ENCODE measurements at regions not wholly inside any gene's neighbourhood (a gene's known extent, or its start where the extent isn't known, plus 50 kb on each side); places are given as distances from the start of the nearest gene placed in this dataset.

GRCh38 chr14:71725922-71726579, 206.2 kb upstream of the RGS6 start:
- H3K4ac ChIP-seq (ENCODE audit: low read depth, low read length), result no peak overlapping the region
- no peak overlapping the region for H2BK12ac ChIP-seq (ENCODE audit: low read length)
- no peak overlapping the region for H3K18ac ChIP-seq (ENCODE audit: low read length)
- peaks cover 16 to 23% of the 10 kb centered on the region in 2 experiments for H3K36me3 ChIP-seq (ENCODE audit: control insufficient read depth in 1 of 2, insufficient read depth in 2 of 2, low read length in 2 of 2)
- H3K27me3 ChIP-seq (ENCODE audit: insufficient read depth, low read length), result no peaks in the 10 kb centered on the region
- H4K12ac ChIP-seq (ENCODE audit: low read depth, low read length), result no peak overlapping the region
- peak in 1 of 2 donors; percentile 74 for DNase-seq
- H3K27ac ChIP-seq (ENCODE audit: low read depth, low read length), result no peak overlapping the region
- H3K9me3 ChIP-seq (ENCODE audit: insufficient read depth, low read depth, low read length), result peaks cover 2% of the 10 kb centered on the region
- no peak overlapping the region for H3K14ac ChIP-seq (ENCODE audit: low read length)
- no CpG with 5 or more reads among the region's 7 CpGs for WGBS (ENCODE audit: extremely low coverage, insufficient coverage, insufficient read length)
- H3K4me1 ChIP-seq (ENCODE audit: control insufficient read depth in 1 of 2, insufficient read depth in 2 of 2, low read length in 2 of 2), result peaks cover 6 to 15% of the 10 kb centered on the region in 2 experiments
- H3K4me3 ChIP-seq (ENCODE audit: low read depth, low read length), result no peak overlapping the region
- no peak overlapping the region for H2BK5ac ChIP-seq (ENCODE audit: low read depth, low read length, poor library complexity)
- H2AK5ac ChIP-seq (ENCODE audit: low read length), result no peak overlapping the region
- H3K9ac ChIP-seq (ENCODE audit: low read length), result no peak overlapping the region
- no peak overlapping the region for H4K8ac ChIP-seq (ENCODE audit: low read depth, low read length)
- H3K79me1 ChIP-seq (ENCODE audit: low read length), result no peaks in the 10 kb centered on the region
- no peak overlapping the region for H2BK120ac ChIP-seq (ENCODE audit: insufficient read depth, low read length, poor library complexity)
- no peak overlapping the region for H4K91ac ChIP-seq (ENCODE audit: low read depth, low read length)
- H3K23ac ChIP-seq (ENCODE audit: low read length), result no peak overlapping the region
- H2AFZ ChIP-seq (ENCODE audit: insufficient read depth, low read length, poor library complexity), result no peak overlapping the region
- H3K79me2 ChIP-seq (ENCODE audit: control insufficient read depth, insufficient read depth, low read length, poor library complexity), result no peaks in the 10 kb centered on the region
- no peak overlapping the region for H3K4me2 ChIP-seq (ENCODE audit: low read length)

GRCh38 chr14:71726580-71727021, 205.6 kb upstream of the RGS6 start:
- no peak overlapping the region for H3K4me2 ChIP-seq (ENCODE audit: low read length)
- no peak overlapping the region for H3K23ac ChIP-seq (ENCODE audit: low read length)
- H3K27ac ChIP-seq (ENCODE audit: low read depth, low read length), result no peak overlapping the region
- H3K79me2 ChIP-seq (ENCODE audit: control insufficient read depth, insufficient read depth, low read length, poor library complexity), result no peaks in the 10 kb centered on the region
- H3K4ac ChIP-seq (ENCODE audit: low read depth, low read length), result no peak overlapping the region
- no peak overlapping the region for H2BK12ac ChIP-seq (ENCODE audit: low read length)
- no peak overlapping the region for H3K9ac ChIP-seq (ENCODE audit: low read length)
- H3K79me1 ChIP-seq (ENCODE audit: low read length), result no peaks in the 10 kb centered on the region
- no peak overlapping the region for H2BK120ac ChIP-seq (ENCODE audit: insufficient read depth, low read length, poor library complexity)
- H3K9me3 ChIP-seq (ENCODE audit: insufficient read depth, low read depth, low read length), result peaks cover 2% of the 10 kb centered on the region
- H3K14ac ChIP-seq (ENCODE audit: low read length), result no peak overlapping the region
- no peak overlapping the region for H4K91ac ChIP-seq (ENCODE audit: low read depth, low read length)
- H2AFZ ChIP-seq (ENCODE audit: insufficient read depth, low read length, poor library complexity), result no peak overlapping the region
- DNase-seq, result no peak
- H3K4me1 ChIP-seq (ENCODE audit: control insufficient read depth in 1 of 2, insufficient read depth in 2 of 2, low read length in 2 of 2), result peaks cover 3 to 15% of the 10 kb centered on the region in 2 experiments
- H4K12ac ChIP-seq (ENCODE audit: low read depth, low read length), result no peak overlapping the region
- H4K8ac ChIP-seq (ENCODE audit: low read depth, low read length), result no peak overlapping the region
- no peak overlapping the region for H3K4me3 ChIP-seq (ENCODE audit: low read depth, low read length)
- H2AK5ac ChIP-seq (ENCODE audit: low read length), result no peak overlapping the region
- no peak overlapping the region for H3K18ac ChIP-seq (ENCODE audit: low read length)
- peaks cover 16 to 23% of the 10 kb centered on the region in 2 experiments for H3K36me3 ChIP-seq (ENCODE audit: control insufficient read depth in 1 of 2, insufficient read depth in 2 of 2, low read length in 2 of 2)
- WGBS (ENCODE audit: extremely low coverage, insufficient coverage, insufficient read length), result no CpG with 5 or more reads among the region's 3 CpGs
- no peak overlapping the region for H2BK5ac ChIP-seq (ENCODE audit: low read depth, low read length, poor library complexity)
- H3K27me3 ChIP-seq (ENCODE audit: insufficient read depth, low read length), result no peaks in the 10 kb centered on the region

GRCh38 chr14:71728386-71728785, 203.8 kb upstream of the RGS6 start:
- H2AK5ac ChIP-seq (ENCODE audit: low read length), result no peak overlapping the region
- no peak overlapping the region for H2BK5ac ChIP-seq (ENCODE audit: low read depth, low read length, poor library complexity)
- H3K4me1 ChIP-seq (ENCODE audit: control insufficient read depth in 1 of 2, insufficient read depth in 2 of 2, low read length in 2 of 2), result peaks cover 2 to 16% of the 10 kb centered on the region in 2 experiments
- H3K4me3 ChIP-seq (ENCODE audit: low read depth, low read length), result no peak overlapping the region
- no peak overlapping the region for H4K12ac ChIP-seq (ENCODE audit: low read depth, low read length)
- H3K23ac ChIP-seq (ENCODE audit: low read length), result no peak overlapping the region
- no peak for DNase-seq
- no peak overlapping the region for H3K4ac ChIP-seq (ENCODE audit: low read depth, low read length)
- WGBS (ENCODE audit: extremely low coverage, insufficient coverage, insufficient read length), result no CpG with 5 or more reads among the region's 3 CpGs
- H2BK120ac ChIP-seq (ENCODE audit: insufficient read depth, low read length, poor library complexity), result no peak overlapping the region
- H3K36me3 ChIP-seq (ENCODE audit: control insufficient read depth in 1 of 2, insufficient read depth in 2 of 2, low read length in 2 of 2), result peaks cover 17 to 24% of the 10 kb centered on the region in 2 experiments
- H3K18ac ChIP-seq (ENCODE audit: low read length), result no peak overlapping the region
- H4K8ac ChIP-seq (ENCODE audit: low read depth, low read length), result no peak overlapping the region
- peaks cover 2% of the 10 kb centered on the region for H3K9me3 ChIP-seq (ENCODE audit: insufficient read depth, low read depth, low read length)
- no peak overlapping the region for H3K9ac ChIP-seq (ENCODE audit: low read length)
- H3K79me1 ChIP-seq (ENCODE audit: low read length), result no peaks in the 10 kb centered on the region
- H4K91ac ChIP-seq (ENCODE audit: low read depth, low read length), result no peak overlapping the region
- H2BK12ac ChIP-seq (ENCODE audit: low read length), result no peak overlapping the region
- no peak overlapping the region for H3K27ac ChIP-seq (ENCODE audit: low read depth, low read length)
- no peak overlapping the region for H3K14ac ChIP-seq (ENCODE audit: low read length)
- no peak overlapping the region for H2AFZ ChIP-seq (ENCODE audit: insufficient read depth, low read length, poor library complexity)
- H3K27me3 ChIP-seq (ENCODE audit: insufficient read depth, low read length), result no peaks in the 10 kb centered on the region
- no peaks in the 10 kb centered on the region for H3K79me2 ChIP-seq (ENCODE audit: control insufficient read depth, insufficient read depth, low read length, poor library complexity)
- H3K4me2 ChIP-seq (ENCODE audit: low read length), result no peak overlapping the region

- Histone ChIP-seq H2BK5ac (ENCODE audit: low read depth, low read length, poor library complexity) (no peak overlapping the region), H3K23ac (ENCODE audit: low read length) (no peak overlapping the region), H2AK5ac (ENCODE audit: low read length) (no peak overlapping the region), H3K27me3 (ENCODE audit: insufficient read depth, low read length) (no peaks in the 10 kb centered on the region), H3K14ac (ENCODE audit: low read length) (no peak overlapping the region), H4K8ac (ENCODE audit: low read depth, low read length) (no peak overlapping the region), H3K79me2 (ENCODE audit: control insufficient read depth, insufficient read depth, low read length, poor library complexity) (no peaks in the 10 kb centered on the region), H3K4me2 (ENCODE audit: low read length) (no peak overlapping the region), H3K79me1 (ENCODE audit: low read length) (peaks cover 4% of the 10 kb centered on the region), H2AFZ (ENCODE audit: insufficient read depth, low read length, poor library complexity) (no peak overlapping the region), H3K4me3 (ENCODE audit: low read depth, low read length) (no peak overlapping the region), H3K18ac (ENCODE audit: low read length) (no peak overlapping the region), H2BK12ac (ENCODE audit: low read length) (no peak overlapping the region), H3K36me3 (ENCODE audit: control insufficient read depth in 1 of 2, insufficient read depth in 2 of 2, low read length in 2 of 2) (peaks cover 20 to 29% of the 10 kb centered on the region in 2 experiments), H3K9ac (ENCODE audit: low read length) (no peak overlapping the region), H2BK120ac (ENCODE audit: insufficient read depth, low read length, poor library complexity) (no peak overlapping the region), H4K12ac (ENCODE audit: low read depth, low read length) (no peak overlapping the region), H3K27ac (ENCODE audit: low read depth, low read length) (no peak overlapping the region), H3K4me1 (ENCODE audit: control insufficient read depth in 1 of 2, insufficient read depth in 2 of 2, low read length in 2 of 2) (peaks cover 5 to 19% of the 10 kb centered on the region in 2 experiments), H4K91ac (ENCODE audit: low read depth, low read length) (no peak overlapping the region), H3K9me3 (ENCODE audit: insufficient read depth, low read depth, low read length) (peaks cover 2% of the 10 kb centered on the region), H3K4ac (ENCODE audit: low read depth, low read length) (no peak overlapping the region)
- WGBS (ENCODE audit: extremely low coverage, insufficient coverage, insufficient read length), result no CpG with 5 or more reads among the region's 3 CpGs
- DNase-seq, result no peak
These were observed 202.6 kb upstream of the RGS6 start for GRCh38 chr14:71729596-71729995.
